HEK293 (cell line): ENCODE measurements at regions not wholly inside any gene's neighbourhood (a gene's known extent, or its start where the extent isn't known, plus 50 kb on each side); places are given as distances from the start of the nearest gene placed in this dataset.

Experiments
- CTCF ChIA-PET: fragments of 350-600 bp; formaldehyde crosslinking; extraction: SDS; loops from one replicate; lab custom pipeline; 2021; ENCODE audit warnings: antibody characterized with exemption; lab: Yijun Ruan, JAX
- POLR2A ChIA-PET: fragments of 300-600 bp; formaldehyde crosslinking; extraction: SDS; loops from one replicate; lab custom pipeline; 2020; ENCODE audit warnings: antibody characterized with exemption, inconsistent platforms; lab: Yijun Ruan, JAX
- H3K27ac ChIP-seq: fragments of 200-500 bp; sonication (Bioruptor generic); 2 replicates; pipeline ENCODE4 v1.5.1; 2014; ENCODE audit warnings: low read depth, low read length, control low read depth, inconsistent platforms; ENCODE audit errors: extremely low read depth
- H3K36me3 ChIP-seq, 2 experiments: fragments of 200-500 bp in 1 of 2; sonication (Bioruptor generic) in 1 of 2; 1 replicate in 1 of 2; 2 replicates in 1 of 2; pipeline ENCODE4 v1.5.1; 2014 to 2017; ENCODE audit warnings: inconsistent platforms in 2 of 2, low read length in 2 of 2; ENCODE audit not compliant: control insufficient read depth in 2 of 2, insufficient read depth in 1 of 2
- H3K4me1 ChIP-seq: fragments of 200-500 bp; sonication (Bioruptor generic); 2 replicates; pipeline ENCODE4 v1.5.1; 2014; ENCODE audit warnings: mild to moderate bottlenecking, low read length, inconsistent platforms; ENCODE audit not compliant: control insufficient read depth, insufficient read depth
- H3K4me3 ChIP-seq: 2 replicates; pipeline ENCODE4 v1.5.1; 2011; ENCODE audit warnings: low read depth, mild to moderate bottlenecking, control low read depth, low read length, moderate library complexity
- H3K9me3 ChIP-seq: fragments of 200-500 bp; sonication (Bioruptor generic); 2 replicates; pipeline ENCODE4 v1.5.1; 2014; ENCODE audit warnings: low read depth, low read length, inconsistent platforms; ENCODE audit not compliant: control insufficient read depth, insufficient read depth
- IKZF3 ChIP-seq: fragments of 450-650 bp; IDR thresholded peaks from 2 replicates; pipeline ENCODE4 v1.5.0; 2018; ENCODE audit warnings: missing biosample characterization, mild to moderate bottlenecking, missing genetic modification characterization, moderate library complexity
- KLF1 ChIP-seq: fragments of 450-650 bp; formaldehyde crosslinking; IDR thresholded peaks from 2 replicates; pipeline ENCODE4 v1.5.1; 2016; ENCODE audit warnings: missing biosample characterization, missing genetic modification characterization
- KLF8 ChIP-seq: fragments of 450-650 bp; formaldehyde crosslinking; IDR thresholded peaks from 2 replicates; pipeline ENCODE4 v1.5.1; 2016; ENCODE audit warnings: missing biosample characterization, missing genetic modification characterization
- MZF1 ChIP-seq: fragments of 450-650 bp; formaldehyde crosslinking; IDR thresholded peaks from 2 replicates; pipeline ENCODE4 v1.5.1; 2017; ENCODE audit warnings: missing biosample characterization, missing genetic modification characterization, borderline replicate concordance
- ZNF114 ChIP-seq: fragments of 450-650 bp; formaldehyde crosslinking; IDR thresholded peaks from 2 replicates; pipeline ENCODE4 v1.5.0; 2017; ENCODE audit warnings: missing biosample characterization, missing genetic modification characterization
- ZNF157 ChIP-seq: fragments of 450-650 bp; formaldehyde crosslinking; IDR thresholded peaks from 2 replicates; pipeline ENCODE4 v1.5.1; 2016; ENCODE audit warnings: missing biosample characterization, missing genetic modification characterization
- ZNF19 ChIP-seq: fragments of 450-650 bp; formaldehyde crosslinking; IDR thresholded peaks from 2 replicates; pipeline ENCODE4; 2016; ENCODE audit warnings: missing biosample characterization, missing genetic modification characterization, low read depth
- ZNF311 ChIP-seq: fragments of 450-650 bp; formaldehyde crosslinking; IDR thresholded peaks from 2 replicates; pipeline ENCODE4 v1.5.1; 2017; ENCODE audit warnings: missing biosample characterization, missing genetic modification characterization, borderline replicate concordance
- ZNF366 ChIP-seq: fragments of 450-650 bp; formaldehyde crosslinking; conservative IDR thresholded peaks from 2 replicates; pipeline ENCODE4 v1.5.1; 2016; ENCODE audit warnings: missing biosample characterization, missing genetic modification characterization
- ZNF514 ChIP-seq: fragments of 450-650 bp; formaldehyde crosslinking; IDR thresholded peaks from 2 replicates; pipeline ENCODE4 v1.5.1; 2016; ENCODE audit warnings: missing biosample characterization, missing genetic modification characterization
- ZNF549 ChIP-seq: fragments of 450-650 bp; IDR thresholded peaks from 2 replicates; pipeline ENCODE4 v1.5.1; 2018; ENCODE audit warnings: missing biosample characterization, missing genetic modification characterization, mild to moderate bottlenecking, inconsistent platforms, moderate library complexity
- ZNF558 ChIP-seq: fragments of 450-650 bp; formaldehyde crosslinking; IDR thresholded peaks from 2 replicates; pipeline ENCODE4 v1.5.1; 2016; ENCODE audit warnings: missing biosample characterization, missing genetic modification characterization
- ZNF701 ChIP-seq: fragments of 450-650 bp; formaldehyde crosslinking; IDR thresholded peaks from 2 replicates; pipeline ENCODE4 v1.5.1; 2016; ENCODE audit warnings: missing biosample characterization, missing genetic modification characterization
- ZNF792 ChIP-seq: fragments of 450-650 bp; formaldehyde crosslinking; IDR thresholded peaks from 2 replicates; pipeline ENCODE4 v1.5.1; 2016; ENCODE audit warnings: missing biosample characterization, missing genetic modification characterization
- ZNF830 ChIP-seq: fragments of 450-650 bp; IDR thresholded peaks from 2 replicates; pipeline ENCODE4 v1.5.0; 2018; ENCODE audit warnings: missing biosample characterization, missing genetic modification characterization, low read depth, mild to moderate bottlenecking, moderate library complexity
- ZSCAN30 ChIP-seq: fragments of 450-650 bp; IDR thresholded peaks from 2 replicates; pipeline ENCODE4 v1.5.1; 2018; ENCODE audit warnings: missing biosample characterization, mild to moderate bottlenecking, missing genetic modification characterization, moderate library complexity
- TF ChIP-seq, protein P1 (sequence below): fragments of 450-650 bp; formaldehyde crosslinking; IDR thresholded peaks from 2 replicates; pipeline ENCODE4 v1.5.1; 2016; ENCODE audit warnings: missing biosample characterization, missing genetic modification characterization
- TF ChIP-seq, protein P2 (sequence below): fragments of 450-650 bp; formaldehyde crosslinking; IDR thresholded peaks from 2 replicates; pipeline ENCODE4 v1.5.1; 2016; ENCODE audit warnings: missing biosample characterization, missing genetic modification characterization
- TF ChIP-seq, protein P3 (sequence below): fragments of 450-650 bp; formaldehyde crosslinking; IDR thresholded peaks from 2 replicates; pipeline ENCODE4 v1.5.1; 2016; ENCODE audit warnings: missing biosample characterization, missing genetic modification characterization
- TF ChIP-seq, protein P4 (sequence below): fragments of 450-650 bp; formaldehyde crosslinking; IDR thresholded peaks from 2 replicates; pipeline ENCODE4 v1.5.1; 2017; ENCODE audit warnings: missing biosample characterization, missing genetic modification characterization
- TF ChIP-seq, protein P5 (sequence below): fragments of 450-650 bp; formaldehyde crosslinking; IDR thresholded peaks from 2 replicates; pipeline ENCODE4 v1.5.1; 2016; ENCODE audit warnings: missing biosample characterization, missing genetic modification characterization, borderline replicate concordance
- TF ChIP-seq, protein P6 (sequence below): fragments of 450-650 bp; IDR thresholded peaks from 2 replicates; pipeline ENCODE4 v1.5.1; 2018; ENCODE audit warnings: missing biosample characterization, missing genetic modification characterization

DNA sequence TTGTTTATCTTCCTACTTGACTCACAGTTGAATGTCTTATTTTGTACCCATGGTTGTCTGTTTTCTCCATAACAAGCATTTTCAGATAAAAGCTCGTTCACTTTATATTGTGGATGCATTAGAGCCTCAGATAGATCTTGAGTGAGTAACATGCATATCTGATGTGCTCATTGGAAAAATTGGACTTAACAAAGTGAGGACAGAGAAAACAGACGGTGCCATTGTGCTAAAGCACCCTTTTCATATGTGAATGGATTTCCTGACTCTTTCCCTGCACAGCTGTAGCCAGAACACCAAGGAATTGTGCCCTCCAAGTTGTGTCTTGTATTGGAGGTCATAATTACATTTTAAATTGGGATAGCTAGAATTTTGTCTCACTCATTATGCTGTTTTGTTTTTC lies 325.8 kb upstream of the MEF2C start:
- ChIA-PET CTCF (no interaction called here), POLR2A (no interaction called here)
- Histone ChIP-seq H3K27ac (no peak overlapping the region), H3K36me3 (no peaks in the 10 kb centered on the region), H3K4me1 (no peaks in the 10 kb centered on the region), H3K9me3 (no peaks in the 10 kb centered on the region), H3K4me3 (no peak overlapping the region)
- TF ChIP-seq ZNF792 (no peak), IKZF3 (tag by site-specific recombination) (no peak), ZNF114 (tag by site-specific recombination) (no peak), ZNF157 (tag by site-specific recombination) (no peak), ZNF19 (tag by site-specific recombination) (no peak), ZNF830 (tag by site-specific recombination) (no peak), ZNF549 (tag by site-specific recombination) (no peak), KLF8 (tag by site-specific recombination) (no peak), KLF1 (no peak), ZNF514 (tag by site-specific recombination) (no peak), ZNF558 (tag by site-specific recombination) (no peak), ZNF701 (tag by site-specific recombination) (no peak), ZNF366 (tag by site-specific recombination) (no peak), ZNF311 (tag by site-specific recombination) (no peak), MZF1 (tag by site-specific recombination) (no peak)
- TF ChIP-seq, protein P1, sequence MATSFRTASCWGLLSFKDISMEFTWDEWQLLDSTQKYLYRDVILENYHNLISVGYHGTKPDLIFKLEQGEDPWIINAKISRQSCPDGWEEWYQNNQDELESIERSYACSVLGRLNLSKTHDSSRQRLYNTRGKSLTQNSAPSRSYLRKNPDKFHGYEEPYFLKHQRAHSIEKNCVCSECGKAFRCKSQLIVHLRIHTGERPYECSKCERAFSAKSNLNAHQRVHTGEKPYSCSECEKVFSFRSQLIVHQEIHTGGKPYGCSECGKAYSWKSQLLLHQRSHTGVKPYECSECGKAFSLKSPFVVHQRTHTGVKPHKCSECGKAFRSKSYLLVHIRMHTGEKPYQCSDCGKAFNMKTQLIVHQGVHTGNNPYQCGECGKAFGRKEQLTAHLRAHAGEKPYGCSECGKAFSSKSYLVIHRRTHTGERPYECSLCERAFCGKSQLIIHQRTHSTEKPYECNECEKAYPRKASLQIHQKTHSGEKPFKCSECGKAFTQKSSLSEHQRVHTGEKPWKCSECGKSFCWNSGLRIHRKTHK (tag by site-specific recombination): no peak
- TF ChIP-seq, protein P2, sequence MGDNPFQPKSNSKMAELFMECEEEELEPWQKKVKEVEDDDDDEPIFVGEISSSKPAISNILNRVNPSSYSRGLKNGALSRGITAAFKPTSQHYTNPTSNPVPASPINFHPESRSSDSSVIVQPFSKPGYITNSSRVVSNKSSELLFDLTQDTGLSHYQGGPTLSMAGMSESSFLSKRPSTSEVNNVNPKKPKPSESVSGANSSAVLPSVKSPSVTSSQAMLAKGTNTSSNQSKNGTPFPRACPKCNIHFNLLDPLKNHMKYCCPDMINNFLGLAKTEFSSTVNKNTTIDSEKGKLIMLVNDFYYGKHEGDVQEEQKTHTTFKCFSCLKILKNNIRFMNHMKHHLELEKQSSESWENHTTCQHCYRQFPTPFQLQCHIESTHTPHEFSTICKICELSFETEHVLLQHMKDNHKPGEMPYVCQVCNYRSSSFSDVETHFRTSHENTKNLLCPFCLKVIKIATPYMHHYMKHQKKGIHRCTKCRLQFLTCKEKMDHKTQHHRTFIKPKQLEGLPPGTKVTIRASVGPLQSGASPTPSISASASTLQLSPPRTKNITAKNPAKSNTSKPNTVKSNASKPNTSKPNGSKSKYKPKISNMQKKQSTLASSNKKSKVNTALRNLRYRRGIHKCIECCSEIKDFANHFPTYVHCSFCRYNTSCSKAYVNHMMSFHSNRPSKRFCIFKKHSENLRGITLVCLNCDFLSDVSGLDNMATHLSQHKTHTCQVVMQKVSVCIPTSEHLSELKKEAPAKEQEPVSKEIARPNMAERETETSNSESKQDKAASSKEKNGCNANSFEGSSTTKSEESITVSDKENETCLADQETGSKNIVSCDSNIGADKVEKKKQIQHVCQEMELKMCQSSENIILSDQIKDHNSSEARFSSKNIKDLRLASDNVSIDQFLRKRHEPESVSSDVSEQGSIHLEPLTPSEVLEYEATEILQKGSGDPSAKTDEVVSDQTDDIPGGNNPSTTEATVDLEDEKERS: no peak
- TF ChIP-seq, protein P3, sequence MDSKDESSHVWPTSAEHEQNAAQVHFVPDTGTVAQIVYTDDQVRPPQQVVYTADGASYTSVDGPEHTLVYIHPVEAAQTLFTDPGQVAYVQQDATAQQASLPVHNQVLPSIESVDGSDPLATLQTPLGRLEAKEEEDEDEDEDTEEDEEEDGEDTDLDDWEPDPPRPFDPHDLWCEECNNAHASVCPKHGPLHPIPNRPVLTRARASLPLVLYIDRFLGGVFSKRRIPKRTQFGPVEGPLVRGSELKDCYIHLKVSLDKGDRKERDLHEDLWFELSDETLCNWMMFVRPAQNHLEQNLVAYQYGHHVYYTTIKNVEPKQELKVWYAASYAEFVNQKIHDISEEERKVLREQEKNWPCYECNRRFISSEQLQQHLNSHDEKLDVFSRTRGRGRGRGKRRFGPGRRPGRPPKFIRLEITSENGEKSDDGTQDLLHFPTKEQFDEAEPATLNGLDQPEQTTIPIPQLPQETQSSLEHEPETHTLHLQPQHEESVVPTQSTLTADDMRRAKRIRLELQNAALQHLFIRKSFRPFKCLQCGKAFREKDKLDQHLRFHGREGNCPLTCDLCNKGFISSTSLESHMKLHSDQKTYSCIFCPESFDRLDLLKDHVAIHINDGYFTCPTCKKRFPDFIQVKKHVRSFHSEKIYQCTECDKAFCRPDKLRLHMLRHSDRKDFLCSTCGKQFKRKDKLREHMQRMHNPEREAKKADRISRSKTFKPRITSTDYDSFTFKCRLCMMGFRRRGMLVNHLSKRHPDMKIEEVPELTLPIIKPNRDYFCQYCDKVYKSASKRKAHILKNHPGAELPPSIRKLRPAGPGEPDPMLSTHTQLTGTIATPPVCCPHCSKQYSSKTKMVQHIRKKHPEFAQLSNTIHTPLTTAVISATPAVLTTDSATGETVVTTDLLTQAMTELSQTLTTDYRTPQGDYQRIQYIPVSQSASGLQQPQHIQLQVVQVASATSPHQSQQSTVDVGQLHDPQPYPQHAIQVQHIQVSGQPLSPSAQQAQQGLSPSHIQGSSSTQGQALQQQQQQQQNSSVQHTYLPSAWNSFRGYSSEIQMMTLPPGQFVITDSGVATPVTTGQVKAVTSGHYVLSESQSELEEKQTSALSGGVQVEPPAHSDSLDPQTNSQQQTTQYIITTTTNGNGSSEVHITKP (tag by site-specific recombination): no peak

DNA sequence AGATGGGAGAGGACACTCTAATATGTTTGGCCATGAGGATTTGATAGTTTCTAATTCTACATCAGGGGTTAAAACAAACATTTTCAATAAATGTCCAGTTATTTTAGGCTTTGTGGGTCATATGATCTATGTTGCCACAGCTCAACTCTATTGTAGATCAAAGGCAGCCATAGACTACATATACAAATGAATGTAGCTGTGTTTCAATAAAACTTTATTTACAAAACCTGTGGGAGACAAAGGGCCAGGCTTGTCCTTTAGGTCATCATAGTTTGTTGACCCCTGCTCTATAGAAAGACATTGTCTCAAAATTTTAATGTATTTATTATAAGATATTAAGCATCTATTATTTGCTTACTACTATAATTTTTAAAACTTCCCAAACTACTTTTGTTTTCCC lies 325.4 kb upstream of the MEF2C start:
- CTCF ChIA-PET: no interaction called here
- no peak overlapping the region for H3K27ac ChIP-seq
- no peaks in the 10 kb centered on the region for H3K4me1 ChIP-seq
- H3K9me3 ChIP-seq: no peaks in the 10 kb centered on the region
- no peaks in the 10 kb centered on the region for H3K36me3 ChIP-seq
- POLR2A ChIA-PET: no interaction called here
- H3K4me3 ChIP-seq: no peak overlapping the region
- TF ChIP-seq, protein P4, sequence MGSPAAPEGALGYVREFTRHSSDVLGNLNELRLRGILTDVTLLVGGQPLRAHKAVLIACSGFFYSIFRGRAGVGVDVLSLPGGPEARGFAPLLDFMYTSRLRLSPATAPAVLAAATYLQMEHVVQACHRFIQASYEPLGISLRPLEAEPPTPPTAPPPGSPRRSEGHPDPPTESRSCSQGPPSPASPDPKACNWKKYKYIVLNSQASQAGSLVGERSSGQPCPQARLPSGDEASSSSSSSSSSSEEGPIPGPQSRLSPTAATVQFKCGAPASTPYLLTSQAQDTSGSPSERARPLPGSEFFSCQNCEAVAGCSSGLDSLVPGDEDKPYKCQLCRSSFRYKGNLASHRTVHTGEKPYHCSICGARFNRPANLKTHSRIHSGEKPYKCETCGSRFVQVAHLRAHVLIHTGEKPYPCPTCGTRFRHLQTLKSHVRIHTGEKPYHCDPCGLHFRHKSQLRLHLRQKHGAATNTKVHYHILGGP: no peak
- no peak for TF ChIP-seq ZSCAN30 (tag by site-specific recombination)
- TF ChIP-seq, protein P5, sequence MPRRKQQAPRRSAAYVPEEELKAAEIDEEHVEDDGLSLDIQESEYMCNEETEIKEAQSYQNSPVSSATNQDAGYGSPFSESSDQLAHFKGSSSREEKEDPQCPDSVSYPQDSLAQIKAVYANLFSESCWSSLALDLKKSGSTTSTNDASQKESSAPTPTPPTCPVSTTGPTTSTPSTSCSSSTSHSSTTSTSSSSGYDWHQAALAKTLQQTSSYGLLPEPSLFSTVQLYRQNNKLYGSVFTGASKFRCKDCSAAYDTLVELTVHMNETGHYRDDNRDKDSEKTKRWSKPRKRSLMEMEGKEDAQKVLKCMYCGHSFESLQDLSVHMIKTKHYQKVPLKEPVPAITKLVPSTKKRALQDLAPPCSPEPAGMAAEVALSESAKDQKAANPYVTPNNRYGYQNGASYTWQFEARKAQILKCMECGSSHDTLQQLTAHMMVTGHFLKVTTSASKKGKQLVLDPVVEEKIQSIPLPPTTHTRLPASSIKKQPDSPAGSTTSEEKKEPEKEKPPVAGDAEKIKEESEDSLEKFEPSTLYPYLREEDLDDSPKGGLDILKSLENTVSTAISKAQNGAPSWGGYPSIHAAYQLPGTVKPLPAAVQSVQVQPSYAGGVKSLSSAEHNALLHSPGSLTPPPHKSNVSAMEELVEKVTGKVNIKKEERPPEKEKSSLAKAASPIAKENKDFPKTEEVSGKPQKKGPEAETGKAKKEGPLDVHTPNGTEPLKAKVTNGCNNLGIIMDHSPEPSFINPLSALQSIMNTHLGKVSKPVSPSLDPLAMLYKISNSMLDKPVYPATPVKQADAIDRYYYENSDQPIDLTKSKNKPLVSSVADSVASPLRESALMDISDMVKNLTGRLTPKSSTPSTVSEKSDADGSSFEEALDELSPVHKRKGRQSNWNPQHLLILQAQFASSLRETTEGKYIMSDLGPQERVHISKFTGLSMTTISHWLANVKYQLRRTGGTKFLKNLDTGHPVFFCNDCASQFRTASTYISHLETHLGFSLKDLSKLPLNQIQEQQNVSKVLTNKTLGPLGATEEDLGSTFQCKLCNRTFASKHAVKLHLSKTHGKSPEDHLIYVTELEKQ: no peak
- TF ChIP-seq, protein P6, sequence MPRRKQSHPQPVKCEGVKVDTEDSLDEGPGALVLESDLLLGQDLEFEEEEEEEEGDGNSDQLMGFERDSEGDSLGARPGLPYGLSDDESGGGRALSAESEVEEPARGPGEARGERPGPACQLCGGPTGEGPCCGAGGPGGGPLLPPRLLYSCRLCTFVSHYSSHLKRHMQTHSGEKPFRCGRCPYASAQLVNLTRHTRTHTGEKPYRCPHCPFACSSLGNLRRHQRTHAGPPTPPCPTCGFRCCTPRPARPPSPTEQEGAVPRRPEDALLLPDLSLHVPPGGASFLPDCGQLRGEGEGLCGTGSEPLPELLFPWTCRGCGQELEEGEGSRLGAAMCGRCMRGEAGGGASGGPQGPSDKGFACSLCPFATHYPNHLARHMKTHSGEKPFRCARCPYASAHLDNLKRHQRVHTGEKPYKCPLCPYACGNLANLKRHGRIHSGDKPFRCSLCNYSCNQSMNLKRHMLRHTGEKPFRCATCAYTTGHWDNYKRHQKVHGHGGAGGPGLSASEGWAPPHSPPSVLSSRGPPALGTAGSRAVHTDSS (tag by site-specific recombination): no peak
